OCI-LY3 (cell line): ENCODE measurements at regions not wholly inside any gene's neighbourhood (a gene's known extent, or its start where the extent isn't known, plus 50 kb on each side); places are given as distances from the start of the nearest gene placed in this dataset.

Experiments
- H2AFZ ChIP-seq: fragments of 200-600, 300-600 bp; shearing (Covaris generic); 2 replicates; pipeline ENCODE4 v1.6.0; 2014; ENCODE audit warnings: antibody characterized with exemption, low read depth, low read length
- H3K27ac ChIP-seq: fragments of 200-600, 300-600 bp; sonication (generic); 2 replicates; pipeline ENCODE4 v1.5.1; 2014; ENCODE audit warnings: mild to moderate bottlenecking, low read length, moderate library complexity, mixed read lengths
- H3K27me3 ChIP-seq: fragments of 200-600, 300-600 bp; sonication (generic); 2 replicates; pipeline ENCODE4 v1.6.1; 2014; ENCODE audit warnings: low read depth, low read length, mixed read lengths
- H3K36me3 ChIP-seq: fragments of 200-600, 300-600 bp; sonication (generic); replicated peaks from 2 replicates; pipeline ENCODE3; 2014; ENCODE audit warnings: low read depth, low read length, mixed read lengths
- H3K4me1 ChIP-seq: fragments of 300-600, 200-600 bp; sonication (generic); 2 replicates; pipeline ENCODE4 v1.6.1; 2014; ENCODE audit warnings: low read length, mixed read lengths
- H3K4me2 ChIP-seq: fragments of 200-600, 300-600 bp; sonication (generic); 2 replicates; pipeline ENCODE4 v1.6.1; 2014; ENCODE audit warnings: low read length, mixed read lengths
- H3K4me3 ChIP-seq: fragments of 300-600, 200-600 bp; sonication (generic); 2 replicates; pipeline ENCODE4 v1.5.1; 2014; ENCODE audit warnings: antibody characterized with exemption, mild to moderate bottlenecking, low read length, moderate library complexity
- H3K79me2 ChIP-seq: fragments of 300-600, 200-600 bp; shearing (Covaris generic); 2 replicates; pipeline ENCODE4 v1.6.1; 2014; ENCODE audit warnings: mild to moderate bottlenecking, low read length, mixed read lengths
- H3K9ac ChIP-seq: fragments of 300-600, 200-600 bp; shearing (Covaris generic); 2 replicates; pipeline ENCODE4 v1.6.0; 2014; ENCODE audit warnings: mild to moderate bottlenecking, low read length, moderate library complexity
- H3K9me3 ChIP-seq: fragments of 200-600, 300-600 bp; shearing (Covaris generic); 2 replicates; pipeline ENCODE4 v1.6.1; 2014; ENCODE audit warnings: low read length, mixed read lengths; ENCODE audit not compliant: insufficient read depth
- H4K20me1 ChIP-seq: fragments of 200-600, 300-600 bp; sonication (generic); 2 replicates; pipeline ENCODE4 v1.6.1; 2016; ENCODE audit warnings: low read length, mixed read lengths; ENCODE audit not compliant: insufficient read depth
- EZH2phosphoT487 ChIP-seq: fragments of 200-600 bp; shearing (Covaris generic); IDR thresholded peaks from 2 replicates; pipeline ENCODE4 v1.6.1; 2018; ENCODE audit warnings: antibody characterized with exemption, mixed run types, low read depth
- TF ChIP-seq, protein P1 (sequence below): fragments of 200-600, 300-600 bp; sonication (generic); IDR thresholded peaks from 2 replicates; pipeline ENCODE4 v1.5.1; 2014; ENCODE audit warnings: antibody characterized with exemption, low read length, low read depth

DNA sequence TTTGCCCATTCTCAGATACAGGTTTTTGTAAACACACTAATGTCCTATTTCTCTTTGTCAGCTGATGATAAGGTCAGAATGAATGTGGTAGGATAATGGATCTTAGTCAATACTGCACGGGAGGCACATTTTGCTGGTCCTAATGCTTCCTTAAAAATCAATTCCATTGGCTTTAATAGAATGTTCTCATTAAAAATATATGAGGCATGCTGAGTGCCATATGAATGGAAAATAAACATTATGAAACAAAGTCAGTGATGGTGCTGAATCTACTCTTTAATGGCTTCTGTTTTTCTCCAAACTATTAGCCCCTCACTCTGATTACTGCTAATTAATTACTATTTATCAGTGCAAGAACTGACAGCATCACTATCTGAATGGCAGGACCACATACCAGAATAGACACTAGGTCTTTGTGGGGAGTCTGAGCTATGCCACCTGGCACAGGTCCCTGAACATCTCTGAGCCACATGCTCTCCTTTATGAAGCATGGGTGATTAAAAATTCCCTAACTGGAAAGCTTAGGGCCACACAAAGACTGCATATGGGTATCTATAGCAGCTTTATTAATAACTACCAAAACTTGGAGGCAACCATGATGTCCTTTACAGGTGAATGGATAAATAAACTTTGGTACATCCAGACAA lies 278.9 kb downstream of the MEX3B start:
- Histone ChIP-seq H3K27me3 (peaks cover 15% of the 10 kb centered on the region), H2AFZ (no peak overlapping the region), H3K9me3 (no peaks in the 10 kb centered on the region), H3K4me3 (no peak overlapping the region), H3K79me2 (no peaks in the 10 kb centered on the region), H3K27ac (no peak overlapping the region), H3K4me1 (no peaks in the 10 kb centered on the region), H3K36me3 (no peaks in the 10 kb centered on the region), H3K9ac (no peak overlapping the region), H3K4me2 (no peak overlapping the region), H4K20me1 (no peaks in the 10 kb centered on the region)
- TF ChIP-seq EZH2phosphoT487 = no peak
- TF ChIP-seq, protein P1, sequence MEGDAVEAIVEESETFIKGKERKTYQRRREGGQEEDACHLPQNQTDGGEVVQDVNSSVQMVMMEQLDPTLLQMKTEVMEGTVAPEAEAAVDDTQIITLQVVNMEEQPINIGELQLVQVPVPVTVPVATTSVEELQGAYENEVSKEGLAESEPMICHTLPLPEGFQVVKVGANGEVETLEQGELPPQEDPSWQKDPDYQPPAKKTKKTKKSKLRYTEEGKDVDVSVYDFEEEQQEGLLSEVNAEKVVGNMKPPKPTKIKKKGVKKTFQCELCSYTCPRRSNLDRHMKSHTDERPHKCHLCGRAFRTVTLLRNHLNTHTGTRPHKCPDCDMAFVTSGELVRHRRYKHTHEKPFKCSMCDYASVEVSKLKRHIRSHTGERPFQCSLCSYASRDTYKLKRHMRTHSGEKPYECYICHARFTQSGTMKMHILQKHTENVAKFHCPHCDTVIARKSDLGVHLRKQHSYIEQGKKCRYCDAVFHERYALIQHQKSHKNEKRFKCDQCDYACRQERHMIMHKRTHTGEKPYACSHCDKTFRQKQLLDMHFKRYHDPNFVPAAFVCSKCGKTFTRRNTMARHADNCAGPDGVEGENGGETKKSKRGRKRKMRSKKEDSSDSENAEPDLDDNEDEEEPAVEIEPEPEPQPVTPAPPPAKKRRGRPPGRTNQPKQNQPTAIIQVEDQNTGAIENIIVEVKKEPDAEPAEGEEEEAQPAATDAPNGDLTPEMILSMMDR = no peak

DNA sequence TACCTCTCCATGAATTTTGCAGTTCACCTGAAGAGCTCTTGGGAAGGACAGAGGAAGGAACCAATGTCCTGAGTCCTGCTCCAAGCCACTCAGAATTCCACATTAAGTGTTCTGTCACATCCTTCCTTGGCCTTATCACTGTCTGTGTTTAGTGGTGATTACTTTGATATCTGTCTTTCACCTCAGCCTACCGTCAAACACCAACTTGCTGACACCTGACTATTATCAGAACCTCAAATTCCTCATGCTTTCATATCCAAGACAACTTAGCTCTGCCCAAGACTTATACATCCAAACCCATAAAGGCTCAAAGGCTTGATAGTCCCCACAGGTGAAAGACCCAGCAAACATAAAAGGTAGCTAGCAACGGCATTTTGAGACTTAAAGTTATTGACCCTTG lies 280.0 kb downstream of the MEX3B start:
- no peaks in the 10 kb centered on the region for H3K9me3 ChIP-seq
- H3K4me3 ChIP-seq = no peak overlapping the region
- peaks cover 19% of the 10 kb centered on the region for H3K27me3 ChIP-seq
- H3K4me2 ChIP-seq = no peak overlapping the region
- no peaks in the 10 kb centered on the region for H3K79me2 ChIP-seq
- no peak overlapping the region for H3K27ac ChIP-seq
- H2AFZ ChIP-seq = no peak overlapping the region
- H3K4me1 ChIP-seq = no peaks in the 10 kb centered on the region
- no peak for TF ChIP-seq EZH2phosphoT487
- TF ChIP-seq, protein P1 = no peak
- no peaks in the 10 kb centered on the region for H4K20me1 ChIP-seq
- H3K9ac ChIP-seq = no peak overlapping the region
- H3K36me3 ChIP-seq = no peaks in the 10 kb centered on the region

- Histone ChIP-seq H3K4me3 (no peak overlapping the region), H3K4me1 (no peaks in the 10 kb centered on the region), H3K9me3 (no peaks in the 10 kb centered on the region), H4K20me1 (no peaks in the 10 kb centered on the region), H3K79me2 (no peaks in the 10 kb centered on the region), H2AFZ (no peak overlapping the region), H3K9ac (no peak overlapping the region), H3K27me3 (peaks cover 22% of the 10 kb centered on the region), H3K27ac (no peak overlapping the region), H3K4me2 (no peak overlapping the region), H3K36me3 (no peaks in the 10 kb centered on the region)
- TF ChIP-seq, protein P1 = no peak
- no peak for TF ChIP-seq EZH2phosphoT487
Observed at GRCh38 chr15:81763304-81763703, 282.5 kb downstream of the MEX3B start.

- Histone ChIP-seq H2AFZ (no peak overlapping the region), H3K4me2 (no peak overlapping the region), H4K20me1 (no peaks in the 10 kb centered on the region), H3K27ac (no peak overlapping the region), H3K79me2 (no peaks in the 10 kb centered on the region), H3K4me1 (no peaks in the 10 kb centered on the region), H3K27me3 (peaks cover 48% of the 10 kb centered on the region), H3K4me3 (no peak overlapping the region), H3K9ac (no peak overlapping the region), H3K36me3 (no peaks in the 10 kb centered on the region), H3K9me3 (no peaks in the 10 kb centered on the region)
- TF ChIP-seq EZH2phosphoT487 = no peak
- TF ChIP-seq, protein P1 = no peak
Observed at GRCh38 chr15:81760686-81761085, 285.1 kb downstream of the MEX3B start.
